Endothelial cell of umbilical vein (primary cell): ENCODE measurements at regions not wholly inside any gene's neighbourhood (a gene's known extent, or its start where the extent isn't known, plus 50 kb on each side); places are given as distances from the start of the nearest gene placed in this dataset.

Source experiments
- CTCF ChIP-seq, 2 donors: IDR thresholded peaks; 1 replicate in 1 of 2; 2 replicates in 1 of 2; pipeline ENCODE4 v1.5.1; 2011; ENCODE audit warnings: low read length in 2 of 2, mild to moderate bottlenecking in 2 of 2, moderate library complexity in 2 of 2, control low read depth in 1 of 2, inconsistent platforms in 1 of 2, low read depth in 1 of 2; ENCODE audit not compliant: insufficient read depth in 1 of 2; ENCODE audit errors: extremely low read depth in 1 of 2
- EZH2 ChIP-seq: IDR thresholded peaks from 2 replicates; pipeline ENCODE4 v1.6.1; 2012; ENCODE audit warnings: borderline replicate concordance, low read depth, mild to moderate bottlenecking, moderate library complexity, low read length, inconsistent platforms; ENCODE audit not compliant: severe bottlenecking
- JUN ChIP-seq: IDR thresholded peaks from 2 replicates; pipeline ENCODE4 v1.6.1; 2011; ENCODE audit warnings: borderline replicate concordance, low read depth; ENCODE audit not compliant: insufficient read length, insufficient read depth
- MAX ChIP-seq: IDR thresholded peaks from 2 replicates; pipeline ENCODE4 v1.6.1; 2011; ENCODE audit not compliant: insufficient read depth, insufficient read length
- MYC ChIP-seq: IDR thresholded peaks from one replicate; pipeline ENCODE4 v1.6.1; 2011; ENCODE audit warnings: mild to moderate bottlenecking, low read depth, low read length
- POLR2A ChIP-seq: IDR thresholded peaks from 2 replicates; pipeline ENCODE4 v1.6.1; 2012; ENCODE audit warnings: low read depth, mild to moderate bottlenecking, control low read depth, low read length
- POLR2AphosphoS5 ChIP-seq: IDR thresholded peaks from 2 replicates; pipeline ENCODE4 v1.6.1; 2012; ENCODE audit warnings: low read depth, mild to moderate bottlenecking, control low read depth, low read length, moderate library complexity; ENCODE audit not compliant: insufficient read depth

- TF ChIP-seq CTCF (IDR thresholded peaks at IDR 0.05; ENCODE audit: extremely low read depth in 1 of 2, insufficient read depth in 1 of 2, low read depth in 1 of 2, low read length in 2 of 2) (no peak), POLR2AphosphoS5 (no peak), POLR2A (no peak), JUN (no peak), MYC (no peak), EZH2 (no peak), MAX (no peak)
Observed at GRCh38 chr4:178577933-178578332, 1135.7 kb upstream of the AGA start.
